RPMI8226 (cell line): ENCODE measurements at regions not wholly inside any gene's neighbourhood (a gene's known extent, or its start where the extent isn't known, plus 50 kb on each side); places are given as distances from the start of the nearest gene placed in this dataset.

Experiments
- DNase-seq: peaks from one replicate; pipeline ENCODE4 v3.0.0-alpha.2; 2015

DNA sequence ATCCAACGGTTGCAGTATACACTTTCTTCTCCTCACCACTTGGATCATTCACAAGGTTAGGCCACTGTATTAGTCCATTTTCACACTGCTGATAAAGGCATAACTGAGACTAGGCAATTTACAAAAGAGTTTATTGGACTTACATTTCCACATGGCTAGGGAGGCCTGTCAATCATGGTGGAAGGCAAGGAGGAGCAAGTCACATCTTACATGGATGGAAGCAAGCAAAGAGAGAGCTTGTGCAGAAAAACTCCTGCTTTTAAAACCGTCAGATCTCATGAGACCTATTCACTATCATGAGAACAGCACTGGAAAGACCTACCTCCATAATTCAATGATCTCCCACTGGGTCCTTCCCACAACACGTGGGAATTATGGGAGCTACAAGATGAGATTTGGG lies 81.8 kb upstream of the DAP start:
- no peak for DNase-seq

- DNase-seq, result no peak
These were observed 79.0 kb upstream of the DAP start for GRCh38 chr5:10839916-10840599.

GRCh38 chr5:10839118-10839517 lies 78.1 kb upstream of the DAP start:
- no peak for DNase-seq

GRCh38 chr5:10838038-10838437 lies 77.0 kb upstream of the DAP start:
- no peak for DNase-seq

GRCh38 chr5:10836986-10837385 lies 76.0 kb upstream of the DAP start:
- DNase-seq, result no peak

GRCh38 chr5:10834695-10835094 lies 73.7 kb upstream of the DAP start:
- no peak for DNase-seq

- DNase-seq, result no peak
These were observed 72.0 kb upstream of the DAP start for GRCh38 chr5:10832987-10833386.

- no peak for DNase-seq
These were observed 71.4 kb upstream of the DAP start for GRCh38 chr5:10832421-10832820.

DNA sequence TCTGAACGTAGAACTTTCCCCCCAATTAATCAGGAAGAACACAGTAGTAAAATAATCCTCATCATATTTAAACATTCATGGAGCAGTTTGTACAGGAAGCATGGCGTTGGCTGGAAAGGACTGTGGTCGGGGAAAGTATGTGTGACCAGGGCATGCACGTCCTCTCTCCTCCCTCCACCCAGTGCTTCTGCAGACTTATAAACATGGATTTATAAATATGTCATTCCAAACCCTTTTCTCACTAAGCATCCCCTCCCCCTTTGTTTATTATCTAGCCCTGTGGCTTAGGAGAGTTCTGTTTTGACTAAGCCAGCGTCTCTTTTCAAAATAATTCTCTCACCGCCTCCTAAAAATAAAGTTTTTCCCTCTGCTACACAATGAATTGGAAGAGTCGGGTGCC lies 70.4 kb upstream of the DAP start:
- no peak for DNase-seq

- no peak for DNase-seq
These were observed 67.2 kb upstream of the DAP start for GRCh38 chr5:10828241-10828640.

DNA sequence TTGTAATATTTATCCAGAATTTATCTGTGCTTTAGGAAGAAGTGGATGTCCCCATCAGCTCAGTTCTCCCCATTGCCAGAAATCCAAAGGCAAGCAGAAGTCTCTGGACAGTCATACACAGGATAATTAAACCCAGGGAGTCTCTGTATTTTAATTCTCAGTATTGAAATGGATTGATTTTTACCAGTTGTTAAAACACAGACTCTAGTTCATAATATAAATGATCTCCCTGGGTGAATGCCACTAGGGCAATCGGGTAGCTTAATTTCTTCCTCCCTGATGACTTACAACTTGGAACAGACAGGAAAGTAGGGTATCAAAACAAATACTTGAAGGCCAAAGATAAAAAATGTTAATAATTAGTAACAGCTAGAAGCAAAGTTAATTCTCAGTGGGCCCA lies 66.5 kb upstream of the DAP start:
- DNase-seq, result no peak

GRCh38 chr5:10826971-10827370 lies 65.9 kb upstream of the DAP start:
- no peak for DNase-seq

- peak; percentile 14 for DNase-seq
These were observed 65.0 kb upstream of the DAP start for GRCh38 chr5:10825897-10826644.

GRCh38 chr5:10812218-10812617 lies 51.2 kb upstream of the DAP start:
- no peak for DNase-seq
